ENCODE measurements at regions not wholly inside any gene's neighbourhood (a gene's known extent, or its start where the extent isn't known, plus 50 kb on each side); places are given as distances from the start of the nearest gene placed in this dataset.

DNA sequence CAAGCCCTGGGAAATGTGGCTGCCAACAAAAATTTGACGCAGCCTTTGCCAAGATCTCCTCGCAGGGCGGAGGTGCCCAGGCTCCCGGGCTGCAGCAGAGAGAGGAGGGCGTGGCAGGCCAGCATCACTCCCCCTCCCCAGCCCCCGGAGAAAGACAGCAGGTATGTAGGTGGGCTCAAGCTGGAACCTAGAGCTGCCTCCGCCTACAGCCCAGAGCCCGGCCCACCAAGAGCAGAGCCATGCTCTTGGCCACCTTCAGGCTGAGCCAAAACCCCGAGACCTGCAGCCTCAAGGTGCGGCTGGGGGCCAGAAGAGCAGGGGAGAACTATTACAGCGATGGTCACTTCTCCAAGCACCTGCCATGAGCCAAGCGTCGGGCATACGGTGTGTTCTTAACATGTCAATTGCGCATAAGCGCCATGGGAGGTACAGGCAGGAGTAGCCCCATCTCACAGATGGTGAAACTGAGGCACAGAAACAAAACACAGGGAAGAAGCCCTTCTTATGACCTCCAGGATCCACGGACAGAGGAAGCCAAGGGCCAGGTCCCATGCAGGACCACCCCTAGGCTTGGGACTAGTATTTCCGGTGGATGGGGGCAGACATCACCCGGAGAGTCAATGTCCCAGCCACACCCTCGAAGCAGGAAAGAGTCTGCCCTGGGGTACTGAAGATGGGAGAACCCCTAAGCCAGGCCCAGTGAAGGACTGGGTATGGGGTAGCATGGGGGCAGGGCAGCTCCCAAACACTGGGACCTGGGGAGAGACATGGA, 109.0 kb downstream of the NCOR2 start:
- TF ChIP-seq, protein P1, sequence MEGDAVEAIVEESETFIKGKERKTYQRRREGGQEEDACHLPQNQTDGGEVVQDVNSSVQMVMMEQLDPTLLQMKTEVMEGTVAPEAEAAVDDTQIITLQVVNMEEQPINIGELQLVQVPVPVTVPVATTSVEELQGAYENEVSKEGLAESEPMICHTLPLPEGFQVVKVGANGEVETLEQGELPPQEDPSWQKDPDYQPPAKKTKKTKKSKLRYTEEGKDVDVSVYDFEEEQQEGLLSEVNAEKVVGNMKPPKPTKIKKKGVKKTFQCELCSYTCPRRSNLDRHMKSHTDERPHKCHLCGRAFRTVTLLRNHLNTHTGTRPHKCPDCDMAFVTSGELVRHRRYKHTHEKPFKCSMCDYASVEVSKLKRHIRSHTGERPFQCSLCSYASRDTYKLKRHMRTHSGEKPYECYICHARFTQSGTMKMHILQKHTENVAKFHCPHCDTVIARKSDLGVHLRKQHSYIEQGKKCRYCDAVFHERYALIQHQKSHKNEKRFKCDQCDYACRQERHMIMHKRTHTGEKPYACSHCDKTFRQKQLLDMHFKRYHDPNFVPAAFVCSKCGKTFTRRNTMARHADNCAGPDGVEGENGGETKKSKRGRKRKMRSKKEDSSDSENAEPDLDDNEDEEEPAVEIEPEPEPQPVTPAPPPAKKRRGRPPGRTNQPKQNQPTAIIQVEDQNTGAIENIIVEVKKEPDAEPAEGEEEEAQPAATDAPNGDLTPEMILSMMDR (IDR thresholded peaks at IDR 0.05) = no peak
- no peak for TF ChIP-seq POLR2A (IDR thresholded peaks at IDR 0.05)

Data from thyroid gland (tissue), 4 donors.